ENCODE measurements at regions not wholly inside any gene's neighbourhood (a gene's known extent, or its start where the extent isn't known, plus 50 kb on each side); places are given as distances from the start of the nearest gene placed in this dataset.

DNA sequence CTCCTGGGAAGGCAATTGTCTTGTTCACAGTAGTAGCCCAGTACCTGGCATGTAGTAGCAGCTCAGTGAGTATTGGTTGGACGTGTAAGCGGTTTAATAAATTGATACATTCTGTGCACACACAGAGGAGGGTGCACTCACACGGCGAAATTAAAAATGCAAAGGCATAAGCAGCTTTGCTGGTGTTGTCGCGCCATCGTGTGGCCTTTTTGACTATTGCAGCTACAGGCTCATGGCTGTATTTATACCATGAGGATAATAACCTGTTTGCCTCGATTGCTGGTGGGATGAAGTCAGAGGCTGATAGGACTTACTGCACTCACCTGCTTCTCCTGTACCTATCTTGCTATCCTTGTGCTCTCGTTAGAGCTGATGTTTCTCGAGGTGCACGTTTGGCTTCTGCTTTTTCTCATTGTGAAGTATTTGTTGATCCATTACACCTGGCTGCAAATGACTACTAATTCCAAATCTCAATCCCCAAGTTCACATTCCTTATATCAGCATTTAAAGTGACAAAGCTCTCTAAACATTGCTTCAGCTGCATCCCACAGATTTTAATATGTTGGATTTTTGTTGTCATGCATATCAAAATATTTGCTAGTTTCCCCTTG, 61.5 kb downstream of the TBXT start:
- DNase-seq: peak; percentile 6

DNA sequence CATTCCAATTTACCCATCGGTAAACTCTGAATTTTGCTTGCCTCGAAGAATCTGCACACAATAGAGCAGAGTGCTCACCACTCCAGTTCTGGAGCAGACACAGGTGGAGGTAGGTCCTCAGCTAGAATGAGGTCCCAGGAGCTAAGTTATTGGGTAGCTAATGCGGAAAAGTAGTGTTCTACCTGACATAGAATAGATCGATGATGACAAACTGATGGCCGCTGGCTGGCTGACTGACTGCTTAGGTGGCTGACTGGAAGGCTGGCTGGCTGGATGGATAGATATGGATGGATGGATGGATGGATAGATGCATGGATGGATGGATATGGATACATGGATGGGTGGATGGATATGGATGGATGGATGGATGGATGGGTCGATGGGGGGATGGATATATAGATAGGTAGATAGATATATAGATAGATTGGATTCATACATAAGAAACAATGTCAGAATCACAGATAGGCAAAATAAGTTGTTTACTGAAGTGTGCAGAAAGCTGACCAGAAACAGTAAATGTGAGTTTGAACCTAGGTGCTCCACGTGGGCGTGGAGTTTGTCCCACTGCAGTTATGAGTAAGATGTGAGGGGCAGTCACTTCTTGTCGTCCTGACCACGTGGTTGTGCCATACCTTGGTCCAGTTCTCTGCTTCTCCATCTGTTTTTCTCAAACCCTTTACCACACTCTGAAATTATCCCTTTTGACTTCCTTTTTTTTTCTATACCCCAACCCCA, 62.1 kb downstream of the TBXT start:
- no peak for DNase-seq

DNA sequence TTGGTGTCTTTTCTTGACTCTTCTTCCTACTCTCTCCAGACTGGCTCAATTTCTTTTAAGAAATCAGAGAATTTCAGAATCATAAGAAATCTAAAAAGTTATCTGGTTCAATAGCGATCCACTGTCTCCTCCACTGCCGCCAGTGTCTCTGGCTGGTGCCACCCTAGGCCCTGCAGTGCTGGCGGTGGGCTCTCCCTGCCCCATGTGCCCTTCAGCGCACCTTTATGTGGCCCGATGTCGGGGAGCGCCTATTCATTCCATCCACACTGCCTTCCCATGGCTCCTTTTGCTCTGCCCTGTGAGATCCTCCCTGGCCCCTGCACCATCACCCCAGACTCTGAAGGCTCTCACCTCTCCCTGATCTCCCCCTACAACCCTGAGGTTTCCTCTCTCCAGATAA, 62.8 kb downstream of the TBXT start:
- no peak for DNase-seq

DNA sequence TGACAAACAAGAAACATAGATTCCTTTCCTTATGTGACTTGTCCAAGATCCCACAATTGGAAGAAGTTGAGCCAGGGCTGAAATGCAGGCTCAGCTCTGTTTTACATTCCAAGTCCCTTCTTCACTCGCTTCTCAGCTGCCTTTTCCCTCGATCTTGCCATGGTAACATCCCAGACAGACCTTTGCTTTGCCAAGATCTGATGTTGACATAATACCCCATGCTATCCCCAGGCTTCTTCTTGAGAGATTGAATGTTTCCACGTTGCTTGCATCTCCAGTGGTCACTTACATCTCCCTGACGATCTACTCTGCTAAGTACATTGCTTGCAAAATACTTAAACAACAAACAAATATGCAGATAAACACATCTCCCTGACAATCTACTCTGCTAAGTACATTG, 63.5 kb downstream of the TBXT start:
- no peak for DNase-seq

DNA sequence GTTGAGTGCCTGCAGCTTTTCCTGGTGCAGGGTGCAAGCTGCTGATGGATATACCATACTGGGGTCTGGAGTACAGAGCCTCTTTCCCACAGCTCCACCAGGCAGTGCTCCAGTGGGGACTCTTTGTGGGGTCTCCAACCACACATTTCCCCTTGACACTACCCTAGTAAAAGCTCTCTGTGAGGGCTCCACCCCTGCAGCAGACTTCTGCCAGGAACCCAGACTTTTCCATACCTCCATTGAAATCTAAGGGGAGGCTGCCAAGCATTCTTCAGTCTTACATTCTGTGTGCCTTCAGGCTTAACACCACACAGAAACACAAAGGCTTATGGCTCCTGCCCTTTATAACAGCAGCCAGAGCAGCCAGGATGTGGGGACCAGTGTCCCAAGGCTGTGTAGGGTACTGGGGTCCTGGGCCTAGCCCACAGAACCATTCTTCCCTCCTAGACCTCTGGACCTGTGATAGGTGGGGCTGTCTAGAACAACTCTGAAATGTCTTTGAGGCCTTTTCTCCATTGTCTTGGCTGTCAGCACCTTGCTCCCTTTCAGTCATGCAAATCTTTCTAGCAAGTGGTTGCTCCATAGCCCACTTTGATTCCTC, 65.7 kb downstream of the TBXT start:
- no peak for DNase-seq

DNA sequence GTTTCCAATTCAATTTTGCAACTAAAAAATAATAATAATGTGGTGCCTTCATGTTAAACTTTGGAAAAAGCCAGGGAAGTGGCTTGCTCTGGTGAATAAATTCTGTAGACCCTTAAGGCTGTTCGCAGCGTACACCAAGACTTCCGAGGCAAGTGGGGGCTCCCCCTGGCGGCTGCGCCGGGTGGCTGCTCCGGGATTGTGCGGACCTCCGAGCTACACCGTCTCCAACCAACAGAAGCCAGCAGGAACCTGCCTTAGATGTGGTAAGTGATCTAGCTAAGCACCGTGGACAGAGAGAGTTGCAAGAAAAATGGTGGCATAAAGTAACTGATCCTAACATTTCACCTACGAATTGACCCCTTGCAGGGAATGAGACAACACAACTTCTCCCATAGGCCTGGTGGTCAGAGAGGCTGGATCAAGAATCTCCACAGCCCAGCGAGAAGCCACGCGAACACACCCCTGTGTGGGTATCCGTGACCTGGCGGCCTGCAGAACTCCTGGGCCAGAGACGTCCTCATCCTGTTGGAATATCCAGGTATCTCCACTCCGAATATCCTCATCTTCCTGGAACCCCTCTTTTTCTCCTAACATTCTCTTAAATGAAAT, 69.6 kb downstream of the TBXT start:
- DNase-seq: no peak

DNA sequence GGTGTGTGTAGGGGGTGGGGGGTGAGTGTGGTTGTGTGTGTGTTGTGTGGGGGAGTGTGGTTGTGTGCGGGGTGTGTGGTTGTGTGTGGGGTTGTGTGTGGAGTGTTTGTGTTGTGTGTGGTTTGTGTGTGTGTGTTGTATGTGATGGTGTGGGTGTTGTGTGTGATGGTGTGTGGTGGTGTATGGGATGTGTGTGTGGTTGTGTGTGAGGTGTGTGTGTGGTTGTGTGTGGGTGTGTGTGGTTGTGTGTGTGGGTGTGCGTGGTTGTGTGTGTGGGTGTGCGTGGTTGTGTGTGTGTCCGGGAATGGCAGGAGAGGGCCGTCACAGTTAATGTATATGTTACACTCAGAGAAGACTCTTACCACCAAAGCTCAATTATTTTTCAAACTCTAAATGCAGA, 79.8 kb downstream of the TBXT start:
- DNase-seq: no peak

DNA sequence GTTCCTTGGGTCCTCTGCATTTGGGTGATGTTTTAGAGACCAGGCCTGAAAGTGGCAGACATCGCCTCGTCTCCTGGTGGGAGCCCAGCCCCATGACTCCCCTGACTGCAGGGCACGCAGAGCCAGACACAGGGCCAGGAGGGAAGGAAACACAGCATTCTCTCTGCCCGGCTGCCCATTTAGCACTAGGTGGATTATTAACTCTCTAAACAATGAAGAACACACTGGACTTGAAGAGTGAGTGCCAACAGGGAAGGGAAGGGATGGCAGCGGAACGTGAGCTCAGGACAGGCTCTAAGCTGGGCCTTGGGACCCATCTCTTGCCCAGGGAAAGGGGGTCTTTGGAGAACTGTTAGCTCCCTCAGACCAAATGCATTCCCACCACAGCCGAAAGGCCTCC, 80.4 kb downstream of the TBXT start:
- DNase-seq: no peak

DNA sequence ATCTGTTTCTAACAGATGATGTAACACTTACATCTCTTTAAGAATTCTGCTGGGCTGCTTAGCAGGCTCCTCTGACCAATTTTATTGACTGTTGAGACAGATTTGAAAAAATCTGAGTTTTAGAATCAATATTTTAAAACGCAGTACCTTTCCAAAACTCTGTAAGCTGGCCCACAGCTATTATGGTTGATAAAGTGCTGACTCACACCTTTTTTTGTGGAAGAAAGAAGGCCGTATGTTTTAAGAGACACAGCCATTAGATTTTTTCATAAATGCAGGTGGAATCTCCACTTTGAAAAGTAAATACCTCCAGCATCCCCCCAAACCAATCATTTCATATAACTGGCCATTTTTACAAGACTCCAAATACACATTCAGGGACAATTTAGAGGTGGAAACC, 82.2 kb downstream of the TBXT start:
- DNase-seq: no peak

DNA sequence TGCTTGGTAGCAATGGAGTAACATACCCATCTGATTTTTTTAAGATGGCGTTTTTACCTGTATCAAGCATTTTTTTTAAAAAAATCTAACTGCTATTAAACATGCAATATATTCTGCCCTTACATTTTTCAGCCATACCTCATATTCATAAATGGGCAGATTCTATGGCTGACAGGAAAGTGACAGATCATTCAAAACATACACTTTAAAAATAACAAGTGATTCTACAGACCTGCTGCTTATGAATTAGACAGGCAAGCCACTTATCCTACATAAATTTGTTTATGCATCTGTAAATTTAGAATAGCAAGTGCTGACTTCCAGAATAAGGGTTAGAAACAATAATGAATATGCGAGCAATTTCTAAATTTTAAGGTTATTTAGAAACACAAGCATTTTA, 82.7 kb downstream of the TBXT start:
- no peak for DNase-seq

DNA sequence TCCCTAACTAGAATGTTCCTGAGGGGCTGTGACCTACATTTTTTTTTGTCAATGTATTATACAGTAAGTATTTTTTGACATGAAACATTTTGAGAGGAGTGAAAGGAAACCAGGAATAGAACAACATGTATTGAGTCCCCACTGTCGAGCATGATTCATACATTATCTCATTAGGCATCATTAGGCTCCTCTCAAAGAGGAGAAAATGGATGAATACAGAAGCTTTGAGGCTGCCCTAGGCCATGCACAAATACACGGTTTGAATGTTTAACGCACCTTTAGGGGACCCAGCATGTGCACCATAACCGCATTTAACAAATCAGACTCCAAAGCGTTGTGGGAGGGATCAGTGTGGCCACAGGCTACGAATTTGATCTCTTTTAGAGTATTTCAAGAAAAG, 87.8 kb downstream of the TBXT start:
- no peak for DNase-seq

DNA sequence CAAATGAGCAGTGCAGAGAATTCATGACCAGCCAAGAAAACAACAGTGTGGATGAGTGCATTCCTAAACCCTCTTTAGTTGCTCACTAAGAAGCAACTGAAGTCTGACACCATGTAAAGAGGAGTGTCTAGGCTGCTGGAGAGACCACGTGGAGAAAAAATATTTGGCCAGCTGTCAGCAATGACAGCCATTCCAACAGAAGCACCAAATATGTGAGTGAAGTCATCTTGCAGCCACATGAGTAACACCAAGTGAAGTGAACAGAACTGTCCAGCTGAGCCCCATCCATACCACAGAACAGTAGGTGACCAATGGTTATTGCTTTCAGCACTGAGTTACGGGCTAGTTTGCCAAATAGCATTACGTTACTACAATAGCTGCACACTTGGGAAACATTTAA, 89.4 kb downstream of the TBXT start:
- no peak for DNase-seq

DNA sequence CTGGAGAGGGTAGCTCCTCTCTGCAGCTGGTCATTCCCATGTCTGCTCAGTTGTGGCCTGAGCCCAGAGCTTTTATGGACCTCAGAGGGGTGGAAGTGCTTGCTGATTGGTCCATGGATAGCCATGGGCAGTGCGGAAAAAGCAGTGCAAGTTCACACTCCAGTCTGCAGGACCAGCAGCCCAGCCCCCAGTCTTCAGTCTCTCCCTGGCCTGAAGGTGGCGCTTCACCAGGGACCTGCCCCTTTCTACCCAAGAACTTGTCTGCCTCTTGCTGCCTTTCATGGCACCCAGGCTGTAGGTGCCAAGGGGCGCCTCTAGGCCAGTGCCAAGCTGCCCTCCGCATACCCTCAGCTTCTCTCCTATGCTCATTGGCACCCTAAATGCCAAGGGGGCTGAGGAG, 91.0 kb downstream of the TBXT start:
- DNase-seq: no peak

DNA sequence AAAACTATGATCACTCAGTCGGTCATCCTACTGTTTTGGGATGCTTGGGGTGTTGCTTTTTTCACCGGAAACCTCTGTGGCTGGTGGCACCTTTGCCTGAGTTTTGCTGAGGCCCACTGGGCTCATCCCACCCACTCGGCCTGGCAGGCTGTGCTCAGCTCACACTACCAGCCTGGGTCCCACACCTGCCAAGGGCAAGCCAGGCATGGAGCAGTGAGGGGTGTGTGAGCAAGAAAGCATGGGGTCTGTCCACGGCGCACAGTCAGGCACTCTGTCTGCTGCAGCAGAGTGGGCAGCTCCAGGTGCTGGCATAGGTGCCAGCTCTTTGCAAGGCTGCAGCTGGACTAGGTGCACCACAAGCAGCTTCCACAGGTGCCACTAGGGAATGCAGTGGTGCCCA, 91.7 kb downstream of the TBXT start:
- DNase-seq: no peak

DNA sequence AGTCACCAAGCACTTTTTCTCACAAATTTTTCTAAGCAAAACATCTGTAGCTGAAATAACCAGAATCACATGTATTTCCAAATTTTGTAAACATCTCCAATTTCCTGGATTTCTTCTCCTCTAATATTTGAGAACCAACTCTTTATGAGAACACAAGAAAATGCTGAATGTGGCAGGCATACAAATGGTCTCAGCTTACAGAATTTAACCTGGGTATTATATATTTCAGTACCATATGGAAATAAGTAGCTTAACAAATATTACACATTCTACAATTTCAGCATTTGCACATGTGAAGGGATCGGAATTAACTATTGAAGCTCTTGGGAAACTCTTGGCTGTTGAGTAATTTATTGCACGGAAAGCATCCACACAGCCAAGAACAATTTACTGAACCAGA, 92.5 kb downstream of the TBXT start:
- no peak for DNase-seq

DNA sequence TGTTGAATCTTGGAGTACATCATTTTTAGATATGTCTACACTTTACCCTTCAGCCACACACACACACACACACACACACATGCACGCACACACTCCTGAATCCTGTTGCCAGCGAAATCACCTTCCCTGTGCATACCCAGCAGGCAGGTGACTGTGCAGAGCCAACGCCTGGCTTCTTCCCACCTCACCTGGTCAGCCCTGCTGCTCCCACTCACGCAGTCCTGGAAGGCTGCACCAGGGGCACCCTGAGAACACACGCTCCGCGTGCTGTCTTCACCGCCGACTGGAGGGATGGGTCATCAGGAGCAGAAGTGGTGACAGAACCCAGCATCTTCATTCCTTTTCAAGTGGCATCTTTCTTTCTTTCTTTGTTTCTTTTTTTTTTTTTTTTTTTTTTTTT, 94.6 kb downstream of the TBXT start:
- DNase-seq: no peak

DNA sequence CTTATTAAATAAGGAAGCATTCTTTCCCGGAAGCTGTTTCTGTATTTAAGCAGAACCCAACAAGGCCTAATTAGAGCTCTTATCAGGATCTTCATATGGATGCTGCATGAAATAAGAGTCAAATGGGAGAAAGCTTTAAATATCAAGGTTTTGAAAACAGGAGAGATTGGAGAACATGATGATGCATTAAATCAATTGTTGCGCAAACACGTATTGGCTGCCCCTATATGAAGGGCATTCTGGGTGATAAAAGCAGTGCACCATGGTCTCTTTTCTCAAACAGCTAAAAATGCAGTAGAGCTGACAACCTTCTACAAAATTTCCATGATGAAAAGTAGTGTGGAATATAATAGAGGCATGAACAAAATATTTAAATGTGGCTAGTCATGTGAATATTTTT, 98.9 kb downstream of the TBXT start:
- no peak for DNase-seq

DNA sequence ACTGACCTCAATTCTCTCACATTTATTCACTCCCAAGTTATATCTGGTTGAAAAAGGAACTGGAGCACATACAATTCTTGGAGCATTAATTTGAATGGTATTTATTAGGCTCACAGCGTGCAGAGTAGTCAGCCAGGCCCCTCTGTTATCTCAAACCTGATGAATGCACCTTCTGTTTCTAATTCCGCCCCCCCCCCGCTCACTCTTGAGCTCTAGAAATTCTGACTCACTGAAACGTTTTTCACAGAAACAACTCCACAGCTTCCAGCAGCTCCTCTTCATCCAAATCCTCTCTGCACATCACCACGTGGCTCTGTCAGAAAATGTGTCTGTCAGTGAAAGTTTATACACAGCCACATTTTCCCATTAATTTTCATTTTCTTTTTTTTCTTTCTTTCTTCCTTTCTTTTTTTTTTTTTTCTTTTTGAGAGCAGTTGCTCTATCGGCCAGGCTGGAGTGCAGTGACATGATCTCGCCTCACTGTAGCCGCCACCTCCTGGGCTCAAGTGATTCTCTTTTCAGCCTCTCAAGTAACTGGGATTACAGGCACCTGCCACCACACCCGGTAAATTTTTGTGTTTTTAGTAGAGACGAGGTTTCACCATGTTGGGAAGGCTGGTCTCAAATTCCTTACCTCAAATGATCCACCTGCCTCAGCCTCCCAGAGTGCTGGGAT, 109.4 kb downstream of the TBXT start:
- no peak for DNase-seq

DNA sequence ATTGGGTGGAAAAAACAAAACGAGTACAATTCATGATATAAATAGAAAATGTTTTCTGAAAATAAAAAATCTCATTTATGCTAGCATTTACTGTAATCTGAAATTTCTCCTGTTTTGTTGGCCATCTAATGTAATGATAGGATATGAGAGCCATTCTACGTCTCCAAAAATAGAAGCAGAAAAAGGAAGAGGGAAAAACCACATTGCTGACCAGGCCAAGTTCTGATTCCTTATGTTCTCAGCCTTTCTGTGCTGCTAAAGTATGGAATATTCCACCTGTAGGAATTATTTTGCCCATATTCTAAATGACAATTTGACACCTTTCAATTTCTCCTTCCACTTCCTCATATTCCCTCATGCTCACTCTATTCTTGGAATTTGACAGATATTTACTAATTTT, 110.2 kb downstream of the TBXT start:
- no peak for DNase-seq

DNA sequence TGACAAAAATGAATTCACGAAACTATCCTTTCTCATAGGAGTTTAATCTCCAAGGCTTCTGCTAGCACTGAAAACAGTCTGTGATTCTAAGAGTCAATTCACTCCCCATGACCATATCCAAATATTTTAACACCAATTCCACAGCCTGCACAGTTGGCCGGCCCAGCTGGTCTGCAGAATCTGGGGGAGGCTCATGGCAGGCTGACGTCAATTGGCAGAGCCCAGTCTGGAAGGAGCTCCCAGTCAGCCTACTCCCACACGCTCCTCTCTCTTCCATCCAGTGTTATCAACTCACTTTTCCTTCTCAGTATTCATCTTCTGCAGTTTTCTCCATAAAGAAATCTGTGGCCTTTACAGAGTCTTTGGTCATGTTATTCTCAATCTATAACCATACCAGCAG, 111.0 kb downstream of the TBXT start:
- DNase-seq: no peak

DNA sequence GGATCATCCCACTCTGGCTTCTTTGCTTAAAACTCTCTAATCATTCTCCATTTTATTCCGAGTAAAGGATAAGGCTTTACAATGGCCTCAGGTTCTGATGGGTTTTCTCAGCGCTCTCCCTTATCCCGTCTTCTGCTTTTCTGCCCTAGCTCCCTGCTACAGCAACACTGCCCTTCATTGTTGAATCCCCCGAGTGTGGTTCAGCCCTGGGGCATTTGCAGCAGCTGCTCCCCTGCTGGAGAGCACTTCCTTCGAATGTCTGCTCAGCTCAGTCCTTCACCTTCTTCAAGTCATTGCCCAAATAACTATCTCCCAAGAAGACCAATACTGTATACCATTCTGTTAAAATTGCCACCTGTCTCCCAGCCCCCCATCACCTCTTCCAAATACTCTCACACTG, 111.8 kb downstream of the TBXT start:
- no peak for DNase-seq

DNA sequence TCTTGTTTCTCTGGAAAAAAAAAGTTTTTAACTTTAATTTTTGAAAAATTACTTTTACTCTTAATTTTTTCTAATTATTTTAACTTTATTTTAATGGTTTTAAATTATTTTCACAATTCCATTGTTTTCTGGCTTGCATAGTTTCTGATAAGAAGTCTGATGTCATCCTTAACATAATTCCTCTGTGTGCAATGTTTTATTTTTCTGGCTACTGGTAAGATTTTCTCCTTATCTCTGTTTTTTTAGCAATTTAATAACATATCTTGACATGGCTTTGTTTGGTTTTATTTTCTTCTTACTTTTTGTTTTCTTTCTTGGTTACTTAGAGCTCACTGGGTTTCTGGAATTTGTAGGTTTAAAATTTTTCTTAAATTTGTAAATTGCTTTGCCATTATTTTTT, 114.8 kb downstream of the TBXT start:
- DNase-seq: no peak

DNA sequence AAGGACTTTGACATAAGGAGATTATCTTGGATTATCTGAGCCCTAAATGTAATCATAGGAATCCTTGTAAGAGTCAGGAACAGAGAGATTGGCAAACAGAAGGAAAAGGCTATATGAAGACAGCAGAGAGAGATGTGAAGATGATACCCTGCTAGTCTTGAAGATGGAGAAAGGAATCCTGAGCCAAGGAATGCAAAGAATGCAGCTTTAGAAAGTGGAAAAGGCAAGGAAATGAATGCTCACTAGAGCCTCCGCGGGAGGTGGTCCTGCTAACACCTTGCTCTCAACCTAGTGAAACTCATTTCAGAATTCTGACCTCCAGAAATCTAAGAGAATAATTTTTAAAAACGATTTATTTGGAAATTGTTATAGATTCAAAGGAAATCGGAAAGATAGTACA, 117.1 kb downstream of the TBXT start:
- DNase-seq: no peak

DNA sequence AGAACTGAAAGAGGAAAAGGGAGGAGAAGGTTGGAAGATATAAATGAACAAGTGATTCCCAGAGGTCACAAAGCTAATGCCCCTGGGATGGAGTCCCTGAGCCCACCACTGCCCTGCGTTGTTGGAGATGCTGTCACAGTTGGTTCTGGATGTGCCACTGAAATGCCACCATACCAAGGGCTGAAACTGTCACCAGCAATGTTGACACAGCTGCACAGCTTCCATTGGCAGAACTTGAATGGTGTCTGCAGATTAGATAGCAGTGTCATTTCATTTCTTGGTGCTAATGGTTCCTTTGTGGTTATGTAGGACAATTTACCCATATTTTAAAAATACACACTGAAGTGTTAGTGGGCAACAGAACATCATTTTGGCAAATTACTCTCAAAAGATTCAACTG, 120.7 kb downstream of the TBXT start:
- no peak for DNase-seq

All from NCI-H1417 treated with DMSO at 0.1 percent for 48 hours (cell line).